GM18907 (cell line): ENCODE measurements at regions not wholly inside any gene's neighbourhood (a gene's known extent, or its start where the extent isn't known, plus 50 kb on each side); places are given as distances from the start of the nearest gene placed in this dataset.
"Not testable (repeated sequence)": the region's sequence is repeated elsewhere in the genome, so short reads cannot be mapped to it uniquely, and the experiment has no call there.

Experiments used
- ATAC-seq: cut with Tn5 transposase; IDR thresholded peaks from one replicate; pipeline ENCODE4 v1.9.1; 2021; ENCODE audit warnings: mild to moderate bottlenecking, moderate library complexity; ENCODE audit not compliant: unreplicated experiment

DNA sequence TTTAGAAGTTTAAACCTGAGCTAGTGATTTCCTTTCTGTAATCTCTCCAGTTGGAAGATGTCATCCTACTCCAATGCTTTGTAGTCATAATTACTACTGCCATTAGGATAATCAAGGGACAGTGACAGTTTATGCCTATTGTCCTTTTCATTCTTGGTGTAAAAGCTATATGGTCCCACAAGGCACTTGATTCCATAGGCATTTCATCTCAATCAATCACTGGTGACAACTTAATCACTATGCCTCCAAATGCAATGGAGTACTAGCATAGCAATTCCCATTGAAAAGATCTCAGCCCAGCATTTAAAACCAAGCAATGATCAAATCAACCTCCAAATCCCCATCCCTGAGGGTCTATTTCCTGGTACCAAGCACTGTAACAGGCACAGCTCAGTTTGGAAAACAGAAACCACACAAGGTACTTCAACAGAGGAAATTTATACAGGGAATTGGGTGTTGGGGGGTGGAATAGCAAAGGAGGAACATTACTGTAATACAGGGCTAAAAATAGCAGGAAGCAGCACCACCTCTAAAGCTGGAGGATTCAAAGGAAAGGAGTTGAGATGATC is 51.0 kb downstream of the FHIP2A start:
- ATAC-seq, result no peak

GRCh38 chr10:114874827-114875411 is 53.3 kb downstream of the FHIP2A start:
- peak; percentile 73 for ATAC-seq

GRCh38 chr10:114875590-114876081 is 54.1 kb downstream of the FHIP2A start:
- not testable (repeated sequence) for ATAC-seq

- ATAC-seq, result no peak
These were observed 54.6 kb downstream of the FHIP2A start for GRCh38 chr10:114876169-114876568.

- peak; percentile 83 for ATAC-seq
These were observed 55.2 kb downstream of the FHIP2A start for GRCh38 chr10:114876602-114877300.

DNA sequence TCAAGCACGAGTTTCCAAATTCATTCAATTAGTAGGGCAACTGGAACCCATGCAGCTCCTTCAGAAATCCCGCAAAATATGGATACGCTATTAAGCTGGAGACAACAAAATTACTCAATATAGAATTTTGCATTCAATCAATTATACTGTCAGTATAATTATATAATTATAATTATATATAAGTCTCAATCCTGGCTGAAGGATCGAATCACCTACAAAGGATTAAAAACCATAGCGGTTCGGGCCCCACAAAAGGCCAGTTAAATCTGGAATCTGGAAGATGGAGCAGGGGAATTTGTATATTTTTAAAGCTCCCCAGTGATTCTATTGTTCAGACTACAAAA is 55.7 kb downstream of the FHIP2A start:
- no peak for ATAC-seq

DNA sequence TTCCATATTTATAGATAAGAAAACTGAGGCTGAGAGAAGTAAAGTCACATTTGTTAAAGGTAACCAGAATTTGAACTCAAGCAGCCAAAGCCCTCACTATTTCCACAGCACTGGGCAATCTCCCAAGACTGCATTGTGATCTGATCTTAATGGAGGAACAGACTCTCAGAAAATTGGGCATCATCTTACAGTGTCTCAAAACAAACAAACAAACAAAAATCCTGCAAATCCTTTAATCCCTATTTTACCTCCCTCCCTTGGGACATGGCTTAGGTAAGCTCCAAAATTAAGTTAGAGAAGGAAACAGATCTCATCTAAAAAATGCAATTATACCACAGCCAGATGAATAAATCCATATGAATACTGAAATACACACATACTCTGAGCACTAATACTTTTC is 57.5 kb downstream of the FHIP2A start:
- no peak for ATAC-seq

DNA sequence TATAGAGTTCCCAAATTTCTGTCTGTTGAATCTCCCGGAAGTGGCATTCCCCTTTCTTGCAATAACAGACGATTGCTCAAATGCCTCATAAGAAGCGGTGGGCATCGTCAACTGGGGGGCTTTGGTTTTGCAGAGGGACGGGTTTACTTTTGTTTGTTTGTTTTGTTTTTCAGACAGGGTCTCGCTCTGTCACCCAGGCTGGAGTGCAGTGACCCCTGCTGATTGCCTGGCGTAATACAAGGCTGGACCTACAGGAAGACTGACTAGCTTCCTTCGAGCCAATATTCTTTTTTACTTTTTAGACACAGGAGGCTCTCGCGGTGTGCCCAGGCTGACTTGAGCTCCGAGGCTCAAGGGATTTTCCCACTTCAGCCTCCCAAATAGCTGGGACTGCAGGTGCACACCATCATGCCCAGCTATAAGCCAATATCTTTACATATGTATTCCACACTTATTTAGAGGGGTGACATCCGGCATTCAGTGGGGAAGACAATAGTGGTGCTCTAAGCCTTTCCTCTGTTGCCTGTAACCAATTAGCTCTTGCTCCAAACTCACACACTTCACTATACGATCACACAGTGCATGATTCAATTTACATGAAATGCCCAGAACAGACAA is 58.1 kb downstream of the FHIP2A start:
- ATAC-seq, result peak; percentile 77

GRCh38 chr10:114881417-114881816 is 56.6 kb upstream of the TRUB1 start:
- ATAC-seq, result no peak

DNA sequence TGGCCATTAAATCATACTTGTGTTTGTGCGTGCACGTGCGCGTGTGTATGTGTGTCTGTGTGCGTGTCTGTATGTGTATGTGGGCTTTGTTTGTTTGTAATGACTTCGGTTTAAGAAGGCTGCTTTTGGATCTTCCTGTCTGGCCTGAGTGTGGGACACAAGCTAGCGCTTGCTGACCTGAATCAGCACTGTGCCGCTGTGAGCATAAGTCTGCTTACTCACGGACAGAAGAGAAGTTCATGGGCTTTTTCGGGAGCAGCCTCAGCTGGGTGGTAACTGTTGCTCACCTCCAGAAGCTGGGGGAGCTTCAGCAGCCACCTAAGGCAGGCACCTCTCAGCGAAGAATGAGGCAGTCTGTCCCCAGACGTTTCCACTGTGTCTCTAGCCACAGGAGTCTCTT is 56.1 kb upstream of the TRUB1 start:
- no peak for ATAC-seq

GRCh38 chr10:114885443-114885842 is 52.6 kb upstream of the TRUB1 start:
- ATAC-seq, result no peak
